RKO (cell line): ENCODE measurements at regions not wholly inside any gene's neighbourhood (a gene's known extent, or its start where the extent isn't known, plus 50 kb on each side); places are given as distances from the start of the nearest gene placed in this dataset.
A peak's percentile ranks its signal among the peaks of the same experiment; 100 is the strongest.

Experiments
- DNase-seq: peaks from one replicate; pipeline ENCODE4 v3.0.0-alpha.2; 2016; ENCODE audit warnings: low spot score

DNA sequence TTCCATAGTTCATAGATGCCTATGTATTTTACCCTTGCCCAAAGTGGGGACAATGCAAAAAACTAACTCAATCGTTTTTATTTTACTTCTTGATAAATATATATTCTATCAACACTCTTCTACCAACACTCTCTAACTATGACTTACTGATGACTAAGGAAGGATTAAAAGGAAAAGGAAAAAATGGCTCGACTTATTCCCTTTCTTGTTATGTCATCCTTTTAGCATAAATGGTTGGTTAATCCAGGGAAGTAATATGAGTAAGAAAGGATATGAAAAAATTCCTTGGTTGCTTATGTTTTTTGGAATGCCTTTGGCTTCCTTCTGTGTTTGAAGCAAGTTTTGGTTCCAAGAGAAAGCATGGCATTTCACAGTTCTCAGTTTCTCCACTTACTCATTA lies 1087.1 kb downstream of the C4orf33 start:
- DNase-seq = peak; percentile 53

DNA sequence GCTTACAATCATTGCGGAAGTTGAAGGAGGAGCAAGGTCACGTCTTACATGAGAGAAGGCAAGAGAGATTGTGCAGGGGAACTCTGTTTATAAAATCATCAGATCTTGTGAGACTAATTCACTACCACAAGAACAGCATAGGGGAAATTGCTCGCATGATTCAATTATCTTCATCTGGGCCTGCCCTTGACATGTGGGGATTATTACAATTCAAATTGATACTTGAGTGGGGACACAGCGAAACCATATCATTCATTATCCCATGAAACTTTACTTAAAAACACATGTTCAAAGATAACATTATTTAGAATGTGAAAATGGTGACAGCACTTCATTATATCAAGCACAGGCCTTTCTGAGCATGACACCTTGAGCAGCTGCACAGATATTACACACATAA lies 1087.8 kb downstream of the C4orf33 start:
- no peak for DNase-seq

DNA sequence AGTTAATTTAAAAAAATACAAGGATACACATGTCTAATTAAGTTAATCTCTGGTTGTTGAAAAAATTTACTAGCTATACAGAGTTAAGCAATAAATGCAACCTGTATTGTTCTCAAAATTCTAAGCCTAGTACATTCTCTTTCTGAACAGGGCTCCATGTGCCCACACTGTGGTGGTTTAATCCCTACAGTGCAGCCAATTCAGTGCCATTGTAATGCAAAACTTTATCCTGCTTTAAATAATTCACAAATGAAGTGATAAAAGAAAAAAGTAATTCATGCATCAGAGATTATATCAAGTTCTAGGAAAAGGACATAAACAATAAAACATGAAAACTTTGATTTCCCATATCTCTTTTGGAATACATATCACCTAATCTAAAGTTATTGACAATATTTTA lies 1089.2 kb downstream of the C4orf33 start:
- no peak for DNase-seq

DNA sequence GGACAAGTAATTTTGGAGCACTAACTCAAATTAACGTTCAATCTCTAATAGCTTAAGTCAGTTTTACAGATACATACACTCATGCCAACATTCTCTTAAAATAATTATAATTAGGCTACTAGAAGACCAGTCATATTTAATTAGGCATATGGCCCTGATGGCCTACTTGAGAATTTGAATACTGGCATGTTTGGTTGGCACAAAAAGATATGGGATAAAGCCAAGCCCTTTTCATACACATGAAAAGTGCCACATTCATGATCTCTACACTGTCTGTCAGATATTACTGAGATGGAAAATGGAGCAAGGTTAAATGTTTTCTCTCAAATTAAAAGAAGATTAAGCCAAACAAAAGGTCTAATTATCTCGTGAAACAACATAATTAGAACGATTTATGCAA lies 1091.0 kb downstream of the C4orf33 start:
- DNase-seq = no peak

DNA sequence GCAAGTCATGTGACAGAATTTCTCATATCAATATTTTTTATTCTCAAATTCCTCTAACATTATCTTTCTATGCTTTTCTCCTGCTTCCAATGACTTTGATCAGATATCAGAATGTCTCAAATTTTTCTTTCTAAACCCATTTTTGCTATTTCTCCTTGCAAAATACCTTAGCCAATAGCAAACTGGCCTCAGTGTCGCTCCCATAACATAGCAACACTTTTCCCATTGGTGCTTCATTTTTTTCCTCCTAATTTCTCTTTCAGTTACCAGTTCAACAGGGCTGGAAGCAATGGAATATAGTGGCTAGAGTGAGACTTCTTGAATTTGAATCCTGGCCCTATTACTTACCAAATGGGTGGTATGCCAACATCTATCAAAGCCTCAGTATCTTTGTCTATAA lies 1091.6 kb downstream of the C4orf33 start:
- no peak for DNase-seq

DNA sequence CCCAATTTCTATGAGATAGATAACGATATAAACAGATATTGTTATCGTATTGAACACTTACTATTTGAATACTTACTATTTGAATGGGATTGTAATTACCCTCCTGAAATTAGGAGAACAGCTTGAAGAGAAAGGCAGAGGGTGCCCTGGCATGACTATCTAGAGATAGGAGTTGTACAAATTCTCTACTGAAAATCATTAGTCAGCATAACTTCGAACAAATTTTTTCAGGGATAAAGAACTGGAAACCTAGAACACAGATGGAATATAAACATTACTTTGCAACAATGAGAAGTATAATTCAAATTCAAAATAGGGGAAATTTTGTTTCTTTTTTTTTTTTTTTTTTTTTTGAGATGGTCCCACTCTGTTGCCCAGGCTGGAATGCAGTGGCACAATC lies 1096.8 kb downstream of the C4orf33 start:
- no peak for DNase-seq

DNA sequence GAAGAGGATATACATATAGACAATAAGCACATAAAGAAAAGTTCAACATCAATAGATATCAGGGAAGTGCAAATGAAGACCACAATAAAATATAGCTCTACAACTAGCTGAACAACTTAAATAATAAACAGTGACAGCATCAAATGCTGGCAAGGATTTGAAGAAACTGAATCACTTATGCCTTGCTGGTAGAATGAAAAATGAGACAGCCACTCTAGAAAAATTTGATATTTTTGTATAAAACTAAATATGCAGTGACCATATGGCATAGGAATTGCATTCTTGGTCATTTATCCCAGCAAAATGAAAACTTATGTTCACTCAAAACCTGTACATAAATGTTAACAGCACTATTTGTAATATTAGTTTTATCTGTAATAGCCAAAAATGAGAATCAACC lies 1102.0 kb downstream of the C4orf33 start:
- DNase-seq = no peak

DNA sequence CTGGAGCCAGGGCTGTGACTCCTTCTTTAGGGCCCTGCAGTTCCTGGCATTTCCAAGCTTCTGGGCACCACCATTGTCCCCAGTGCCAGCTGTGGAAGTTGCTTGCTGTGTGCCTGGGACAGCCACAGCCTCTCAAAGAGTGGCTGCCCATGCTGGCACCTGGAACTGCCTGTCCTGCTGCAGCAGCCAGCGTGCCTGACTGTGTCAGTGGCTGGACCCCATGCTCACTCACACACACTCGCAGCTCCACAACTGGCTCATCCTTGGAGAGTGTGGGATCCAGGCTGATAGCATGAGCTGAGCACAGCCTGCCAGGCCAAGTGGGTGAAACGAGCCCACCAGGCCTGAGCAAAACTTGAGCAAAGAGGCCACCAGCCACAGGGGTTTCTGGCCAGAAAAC lies 1107.6 kb downstream of the C4orf33 start:
- DNase-seq = no peak

DNA sequence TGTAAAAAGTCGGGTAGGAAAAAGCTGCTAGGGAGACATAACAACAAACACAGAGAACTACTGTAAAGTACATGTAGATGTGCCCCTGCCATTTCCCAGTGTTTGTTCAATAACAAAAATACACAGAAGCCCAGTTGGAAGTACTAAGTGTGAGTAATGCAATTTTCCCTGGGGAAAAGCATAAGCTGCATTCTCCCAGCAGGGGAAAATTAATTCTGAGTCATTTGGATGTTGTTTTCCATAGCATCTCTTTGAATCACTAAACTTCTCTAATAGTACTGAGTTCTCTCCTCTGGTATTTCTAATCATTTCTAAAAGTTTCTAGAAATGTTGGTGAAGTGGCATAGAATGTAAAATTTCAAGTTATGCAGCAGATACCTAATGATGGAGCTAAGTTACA lies 1114.9 kb downstream of the C4orf33 start:
- DNase-seq = peak; percentile 74

DNA sequence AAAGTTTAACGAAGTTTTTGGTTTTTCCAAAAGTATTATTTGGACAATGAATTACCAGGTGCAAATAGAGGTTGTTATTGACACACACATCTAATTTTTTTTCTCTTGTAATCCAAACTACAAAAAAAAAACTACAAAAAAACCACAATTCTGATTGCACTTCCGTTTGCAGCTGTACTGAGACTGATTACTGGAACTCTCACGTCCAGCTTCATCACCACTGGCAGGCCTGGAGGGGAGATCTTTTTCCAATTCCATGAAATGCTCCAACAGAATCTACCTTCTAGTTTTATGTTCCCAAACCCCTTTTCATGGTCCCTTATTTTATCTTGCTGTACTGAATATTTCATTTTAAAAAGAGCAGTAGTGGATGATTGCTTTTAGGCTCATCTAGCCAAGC lies 1118.3 kb downstream of the C4orf33 start:
- DNase-seq = no peak

DNA sequence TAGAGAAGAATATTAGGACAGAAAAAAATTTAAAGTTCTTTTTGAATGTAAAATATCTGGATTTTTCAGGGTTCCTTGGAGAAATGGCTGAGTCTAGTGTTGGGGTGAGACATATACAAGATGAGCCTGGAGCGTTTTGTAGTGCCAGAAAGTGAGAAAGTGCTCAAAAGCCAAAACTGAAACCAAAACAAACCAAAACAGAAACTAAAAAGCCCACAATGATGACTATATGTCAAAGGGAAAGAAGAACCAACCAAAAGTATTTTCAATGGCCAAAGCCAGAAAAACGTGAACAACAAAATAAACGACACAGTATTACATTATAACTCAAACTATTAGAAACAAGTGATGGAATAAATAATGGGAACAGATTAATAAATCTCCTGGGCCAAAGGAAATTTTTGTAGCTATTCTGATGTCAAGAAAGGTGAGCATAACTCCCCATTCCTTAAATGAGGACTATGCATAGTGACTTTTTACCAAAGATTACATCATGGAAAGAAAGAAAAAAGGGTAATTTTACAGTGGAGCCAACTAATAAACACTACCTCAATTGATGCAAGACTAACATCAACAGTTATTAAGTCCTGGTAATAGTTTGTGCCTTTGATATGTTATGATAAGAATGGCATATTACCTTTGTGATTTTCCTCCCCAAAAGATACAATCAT lies 1137.6 kb downstream of the C4orf33 start:
- DNase-seq = no peak

DNA sequence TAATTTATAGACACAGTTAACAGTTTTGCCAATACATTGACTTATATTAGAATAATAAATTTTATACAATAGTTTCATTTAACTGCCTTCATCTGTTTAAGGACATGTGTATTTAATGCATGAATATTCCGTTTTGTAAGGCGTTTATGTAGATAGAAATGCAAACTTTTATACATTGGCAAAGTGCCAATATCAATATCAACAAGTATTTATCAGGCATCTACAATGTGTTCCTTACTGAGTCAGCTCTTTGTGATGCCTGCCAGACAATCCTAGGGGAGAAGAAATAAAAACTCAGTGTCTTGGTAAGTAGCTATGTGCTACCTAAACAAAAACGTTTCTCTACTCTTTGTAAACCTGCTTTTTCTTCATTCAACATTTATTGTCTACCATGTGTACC lies 1142.2 kb downstream of the C4orf33 start:
- DNase-seq = no peak

DNA sequence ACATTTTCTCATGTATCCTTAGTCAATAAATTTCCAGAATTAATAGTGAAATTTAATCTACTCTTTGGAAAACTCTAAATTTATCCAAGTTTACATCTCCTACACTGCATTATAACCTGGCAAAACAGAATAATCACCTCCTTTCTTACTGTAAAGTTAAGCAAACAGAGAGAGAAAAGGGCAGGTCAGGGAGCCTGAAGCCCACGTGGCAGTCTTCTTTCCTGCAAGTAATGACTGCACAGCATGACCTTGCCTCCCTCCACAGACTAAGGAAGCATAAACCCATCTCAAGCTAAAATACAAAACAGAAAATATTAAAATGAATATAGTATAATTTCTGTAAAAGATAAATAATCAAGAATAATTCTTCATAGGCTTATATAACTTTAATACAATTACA lies 1153.0 kb downstream of the C4orf33 start:
- no peak for DNase-seq

DNA sequence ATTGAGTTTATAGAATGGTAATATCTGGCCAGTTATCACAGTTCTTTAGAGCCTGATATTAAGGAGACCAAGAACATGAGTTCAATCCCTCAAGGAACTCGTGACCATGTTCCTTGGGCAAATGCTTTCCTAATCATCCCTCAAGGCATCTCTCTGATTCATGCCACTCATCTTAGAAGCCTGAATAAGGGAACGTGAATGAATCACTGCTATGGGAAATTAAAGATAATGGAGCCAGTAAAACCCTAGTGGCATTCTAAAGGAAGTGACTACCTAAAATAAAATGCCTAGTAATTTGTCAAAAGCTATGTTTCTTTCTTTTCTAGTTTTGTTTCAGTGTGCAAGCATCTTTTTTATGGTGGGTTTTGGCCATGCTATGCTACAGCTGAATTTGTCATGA lies 1161.3 kb downstream of the C4orf33 start:
- peak; percentile 90 for DNase-seq

DNA sequence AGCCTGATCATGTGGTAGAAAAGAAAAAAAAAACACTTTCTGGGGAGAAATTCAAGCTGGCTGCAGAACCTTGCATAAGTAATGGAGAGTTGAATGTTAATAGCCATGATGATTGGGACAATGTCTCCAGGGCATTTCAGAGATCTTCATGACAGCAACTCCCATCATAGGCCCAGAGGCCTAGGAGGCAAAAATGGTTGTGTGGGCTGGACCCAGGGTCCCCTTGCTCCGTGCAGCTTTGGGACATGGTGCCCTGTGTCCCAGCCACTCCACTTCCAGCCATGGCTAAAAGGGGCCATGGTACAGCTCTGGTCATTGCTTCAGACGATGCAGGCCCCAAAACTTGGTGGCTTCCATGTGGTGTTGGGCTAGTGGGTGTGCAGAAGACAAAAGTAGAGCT lies 1170.9 kb downstream of the C4orf33 start:
- no peak for DNase-seq

DNA sequence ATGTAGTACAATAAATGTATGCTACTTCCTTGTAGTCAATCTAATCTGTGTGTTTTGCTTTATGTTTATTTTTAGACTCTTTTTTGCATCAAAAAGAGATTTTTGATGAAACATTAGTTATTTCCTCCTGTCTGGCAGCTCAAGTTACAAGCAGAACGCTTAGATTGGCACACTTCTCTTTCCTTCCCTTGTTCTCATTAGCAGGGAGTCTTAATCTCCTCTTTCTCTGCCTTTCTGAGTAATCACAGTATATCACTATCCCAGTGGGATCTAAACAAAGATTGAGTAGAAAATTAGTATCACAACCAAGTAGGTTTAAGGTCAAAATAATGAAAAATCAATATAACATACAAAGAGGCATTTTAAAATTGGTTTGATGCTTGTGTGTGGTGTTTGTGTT lies 1192.6 kb downstream of the C4orf33 start:
- DNase-seq = no peak

DNA sequence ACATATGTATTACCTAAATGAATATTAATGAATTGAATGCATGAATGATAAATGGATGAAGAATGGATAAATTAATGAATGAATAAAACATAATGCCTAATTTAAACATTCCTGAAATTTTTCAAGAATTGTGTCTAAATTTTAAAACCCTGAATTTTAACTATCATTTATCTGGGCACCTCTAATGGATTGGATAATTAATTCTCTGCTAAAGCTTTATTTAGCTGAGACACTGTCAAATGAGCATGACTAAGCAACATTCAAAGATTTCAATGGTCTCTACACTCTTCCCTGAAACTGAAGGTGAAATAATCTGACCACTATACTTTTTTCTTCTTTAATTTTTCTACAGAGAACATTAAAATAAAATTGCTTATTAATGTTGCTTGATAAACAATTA lies 1197.7 kb downstream of the C4orf33 start:
- DNase-seq = no peak

DNA sequence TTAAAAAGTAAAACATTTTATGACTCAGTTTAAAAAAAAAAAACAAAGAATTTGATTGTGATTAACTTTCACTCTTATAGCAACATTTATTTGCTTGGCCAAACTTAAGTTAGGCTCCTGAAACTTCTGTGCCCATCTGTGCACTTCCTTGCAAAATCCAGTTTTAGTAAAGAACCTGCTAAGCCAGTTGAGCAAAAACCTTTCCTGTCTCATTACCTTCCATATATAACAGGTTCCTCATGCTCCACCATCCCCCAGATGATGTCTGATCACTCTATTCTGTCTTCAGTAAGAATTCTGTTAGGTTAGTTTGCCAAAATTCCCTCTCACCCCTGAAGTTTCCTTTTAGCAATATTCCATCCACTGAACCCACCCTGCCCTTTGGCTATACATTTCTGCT lies 1200.5 kb downstream of the C4orf33 start:
- DNase-seq = no peak

DNA sequence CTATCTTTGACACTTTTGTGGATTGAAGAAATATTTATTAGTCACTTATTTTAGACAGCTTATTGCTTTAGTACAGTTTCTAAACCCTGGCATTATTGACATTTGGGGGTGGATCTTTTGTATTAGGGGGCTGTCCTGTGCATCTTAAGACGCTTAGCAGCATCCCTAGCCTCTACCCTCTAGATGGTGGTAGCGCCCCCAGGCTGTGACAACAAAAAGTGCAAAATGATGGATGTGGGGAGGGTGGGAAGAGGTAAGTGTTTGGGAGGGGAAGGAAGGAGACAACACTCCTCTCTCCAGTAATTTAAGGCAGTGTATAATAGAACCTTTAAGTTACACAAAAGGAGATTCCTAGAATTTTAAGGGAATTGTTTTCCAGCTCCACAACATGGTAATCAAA lies 1210.6 kb downstream of the C4orf33 start:
- DNase-seq = no peak

DNA sequence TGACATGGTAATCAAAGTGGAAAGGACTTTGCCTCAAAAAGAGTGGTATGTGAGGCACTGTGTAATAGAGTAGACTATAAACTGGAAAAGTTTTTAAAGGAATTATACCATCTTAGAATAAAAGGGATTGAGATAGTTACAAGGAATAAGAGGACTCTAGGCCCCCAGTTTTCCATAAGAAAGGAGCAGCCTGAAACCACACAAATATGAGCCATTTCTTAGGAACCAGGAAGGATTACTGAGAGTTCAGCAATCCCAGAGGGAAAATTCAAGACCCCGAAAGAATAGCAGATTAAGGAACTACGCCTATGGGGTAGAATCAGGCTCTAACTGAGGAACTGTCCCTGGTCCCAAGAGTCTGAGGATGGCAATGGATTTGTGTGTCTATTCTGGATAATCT lies 1213.3 kb downstream of the C4orf33 start:
- no peak for DNase-seq

DNA sequence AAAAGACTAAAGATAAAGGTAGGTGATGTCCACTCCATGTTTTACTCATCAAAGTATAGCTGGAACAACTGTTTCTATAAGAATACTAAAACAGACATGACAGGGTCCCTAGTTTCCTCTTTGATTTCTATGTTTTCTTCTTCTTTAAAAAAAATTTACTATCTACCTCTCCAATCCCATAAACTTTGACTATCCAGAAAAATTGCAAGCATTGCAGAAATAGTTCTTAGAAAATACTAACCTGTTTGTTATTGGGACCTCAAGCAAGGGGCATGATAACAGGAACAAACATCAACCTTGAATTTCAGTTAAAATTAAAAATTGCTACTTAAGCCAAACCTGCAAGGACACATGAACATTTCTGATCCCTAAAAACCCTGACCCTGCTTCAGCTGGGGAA lies 1226.5 kb downstream of the C4orf33 start:
- DNase-seq = no peak

DNA sequence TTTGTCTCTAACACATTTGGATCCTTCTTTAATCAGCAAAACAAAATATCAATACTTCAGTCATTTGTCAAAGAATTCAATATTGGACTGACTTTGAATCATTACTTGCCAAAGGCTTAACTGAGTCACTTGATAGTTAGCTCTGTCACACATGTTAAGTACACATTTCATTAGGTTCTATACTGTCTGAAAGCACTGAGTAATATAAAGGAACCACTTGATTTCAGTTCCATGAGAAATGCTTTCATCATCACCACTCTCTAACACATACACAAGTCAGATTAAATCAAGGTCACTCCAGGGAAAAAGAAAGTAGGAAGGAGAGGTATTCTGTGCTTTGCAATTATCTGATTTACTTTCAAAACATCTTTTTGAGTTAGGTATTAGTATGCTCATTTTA lies 1233.1 kb downstream of the C4orf33 start:
- peak; percentile 32 for DNase-seq

DNA sequence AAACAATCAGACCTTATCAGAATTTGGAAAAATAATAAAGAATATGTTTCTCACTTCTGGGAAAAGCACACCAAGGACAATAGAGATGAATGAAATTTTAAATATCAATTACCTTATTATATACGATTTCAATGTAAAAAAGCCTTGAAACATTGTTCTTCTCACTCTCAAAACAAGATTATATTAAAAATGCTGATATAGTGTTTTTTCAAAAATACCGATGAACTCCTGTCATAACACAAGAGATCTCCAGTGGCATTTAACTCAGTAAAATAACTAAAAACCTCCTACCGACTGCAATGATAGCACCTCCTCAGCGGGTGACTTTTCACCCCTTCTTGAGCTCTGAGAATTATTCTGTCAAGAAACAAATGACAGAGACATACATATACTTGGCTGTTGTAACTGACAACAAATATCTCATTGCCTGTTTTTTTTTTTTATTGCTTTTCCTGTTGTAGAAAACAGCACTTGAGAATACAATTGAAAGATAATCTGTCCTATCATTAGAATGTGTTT lies 1237.3 kb downstream of the C4orf33 start:
- DNase-seq = no peak

DNA sequence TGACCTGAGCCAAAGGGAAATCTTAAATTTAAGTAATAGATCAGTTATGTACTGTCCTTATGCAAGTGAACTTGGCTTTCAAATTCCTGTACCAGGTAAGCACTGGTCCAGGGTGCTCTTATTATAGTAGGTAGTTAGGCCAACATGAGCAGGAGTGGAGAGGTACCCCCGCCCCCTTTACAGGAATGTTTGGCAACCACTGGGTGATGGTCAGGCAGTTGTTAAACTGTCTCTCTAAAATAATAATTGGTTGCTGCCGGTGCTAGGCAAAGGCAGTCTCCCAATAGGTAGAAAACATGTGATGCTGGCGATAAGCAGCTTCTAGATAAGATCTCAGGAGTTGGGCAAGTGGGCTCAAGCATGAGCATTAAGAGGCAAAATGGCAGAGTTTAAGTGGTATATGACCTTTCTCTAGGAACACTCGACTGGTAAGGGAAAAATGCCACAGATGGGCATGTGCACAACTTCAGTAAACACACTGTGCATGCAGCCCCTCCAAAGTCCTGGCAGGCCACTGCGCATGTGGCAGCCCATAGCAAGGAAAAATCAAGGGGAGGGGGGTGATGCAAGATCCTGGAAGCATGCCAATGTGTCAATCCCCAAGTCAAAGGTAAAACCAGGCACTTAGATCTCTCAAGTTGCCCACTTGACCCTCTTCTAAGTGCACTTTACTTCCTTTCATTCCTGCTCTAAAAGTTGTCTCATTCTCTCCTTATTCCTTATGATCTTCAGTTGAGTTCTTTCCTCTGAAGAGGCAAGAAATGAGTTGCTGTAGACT lies 1239.7 kb downstream of the C4orf33 start:
- no peak for DNase-seq
